Psoas muscle (tissue), 7 donors: ENCODE measurements at regions not wholly inside any gene's neighbourhood (a gene's known extent, or its start where the extent isn't known, plus 50 kb on each side); places are given as distances from the start of the nearest gene placed in this dataset.

Experiments used
- ATAC-seq, 4 donors: fragments of 200-7000 bp; cut with Tn5 transposase; one replicate each; pipeline ENCODE4 v1.9.1; 2020; ENCODE audit warnings: moderate library complexity in 3 of 4, mild to moderate bottlenecking in 2 of 4
- DNase-seq, 2 donors: peaks; one replicate each; pipeline ENCODE4 v3.0.0-alpha.2; 2020
- H3K27ac ChIP-seq: fragments of 200-600 bp; one replicate; pipeline ENCODE4 v1.8.0; 2022
- H3K27me3 ChIP-seq, 3 donors: fragments of 200-600 bp in 1 of 3; one replicate each; pipeline versions ENCODE4 v1.6.1 to v1.8.0; 2013 to 2022; ENCODE audit warnings: low read length in 2 of 3, mild to moderate bottlenecking in 2 of 3, moderate library complexity in 1 of 3; ENCODE audit not compliant: insufficient read depth in 3 of 3
- H3K36me3 ChIP-seq, 2 donors: fragments of 200-600 bp in 1 of 2; one replicate each; pipeline versions ENCODE4 v1.6.1 to v1.8.0; 2013 to 2022; ENCODE audit warnings: low read depth in 1 of 2, mild to moderate bottlenecking in 1 of 2, moderate library complexity in 1 of 2; ENCODE audit not compliant: insufficient read depth in 1 of 2
- H3K4me1 ChIP-seq: fragments of 200-600 bp; one replicate; pipeline ENCODE4 v1.8.0; 2022
- H3K4me3 ChIP-seq: fragments of 200-600 bp; one replicate; pipeline ENCODE4 v1.8.0; 2022; ENCODE audit warnings: mild to moderate bottlenecking
- H3K9me3 ChIP-seq: fragments of 200-600 bp; one replicate; pipeline ENCODE4 v1.8.0; 2022
- WGBS, 3 donors: extraction: QIAGEN DNeasy Blood & Tissue Kit; methylation state at CpG; one replicate each; pipeline versions ENCODE4 v1.1.6 to v1.1.7; 2013; 5-methylcytosine and 5-hydroxymethylcytosine counted together
- intact Hi-C, 2 donors: fragments of 100-400 bp; cut with DNase I; formaldehyde crosslinking; loops; one replicate each; pipeline versions ENCODE4 v1.11.0 to v1.14.2; 2022
- TF ChIP-seq, protein P1 (sequence below): fragments of 200-600 bp; IDR thresholded peaks from one replicate; pipeline ENCODE4 v1.8.0; 2022; ENCODE audit warnings: antibody characterized with exemption
- donor health status: healthy with polysubstance abuse.
- donor health status: DM: no; HTN: no; CAD: no; lungs with moderate emphysema.
- donor health status: Bipolar disorder and iron deficiency.
- donor health status: healthy.
- donor health status: DM: yes; HTN: yes; CAD: no.
- donor health status: DM: no; HTN: no; CAD: no.
- donor health status: DM: yes; HTN: yes; CAD: no.

DNA sequence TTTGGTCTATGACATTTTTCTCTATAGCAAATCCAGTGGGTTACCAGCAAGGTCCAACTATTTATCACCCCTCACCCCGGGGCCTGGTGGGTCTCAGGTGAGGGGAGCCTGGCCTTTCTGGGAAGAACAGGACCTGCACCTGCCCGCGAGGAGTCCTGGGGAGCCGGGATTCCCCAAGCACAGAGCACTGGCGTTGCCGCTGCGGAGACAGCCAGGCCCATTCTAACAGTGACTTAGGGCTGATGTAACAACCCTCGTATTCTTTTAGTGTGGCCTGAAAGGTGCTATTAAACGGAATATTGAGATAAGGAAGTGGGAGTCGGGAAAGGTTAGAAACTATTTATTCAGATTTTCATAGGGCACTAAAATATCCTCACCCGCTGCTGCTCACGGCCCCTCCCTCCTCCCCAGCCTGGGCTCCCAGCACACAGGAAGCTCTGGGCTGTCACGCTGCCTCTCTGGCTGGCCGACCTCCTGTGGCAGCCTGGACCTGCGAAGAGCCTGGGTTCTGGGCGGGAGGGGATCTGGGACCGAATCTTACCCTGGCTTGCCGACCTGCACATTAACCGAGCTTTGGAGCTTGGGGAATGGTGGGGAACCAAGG lies 141.2 kb downstream of the MIAT start:
- H3K4me1 ChIP-seq: no peaks in the 10 kb centered on the region
- 76 to 79% (median 78%) methylated on average over 19 of the region's 19 CpGs for WGBS, 3 donors
- ATAC-seq (no peak), DNase-seq (no peak)
- intact Hi-C loops: no loop called here
- TF ChIP-seq, protein P1, sequence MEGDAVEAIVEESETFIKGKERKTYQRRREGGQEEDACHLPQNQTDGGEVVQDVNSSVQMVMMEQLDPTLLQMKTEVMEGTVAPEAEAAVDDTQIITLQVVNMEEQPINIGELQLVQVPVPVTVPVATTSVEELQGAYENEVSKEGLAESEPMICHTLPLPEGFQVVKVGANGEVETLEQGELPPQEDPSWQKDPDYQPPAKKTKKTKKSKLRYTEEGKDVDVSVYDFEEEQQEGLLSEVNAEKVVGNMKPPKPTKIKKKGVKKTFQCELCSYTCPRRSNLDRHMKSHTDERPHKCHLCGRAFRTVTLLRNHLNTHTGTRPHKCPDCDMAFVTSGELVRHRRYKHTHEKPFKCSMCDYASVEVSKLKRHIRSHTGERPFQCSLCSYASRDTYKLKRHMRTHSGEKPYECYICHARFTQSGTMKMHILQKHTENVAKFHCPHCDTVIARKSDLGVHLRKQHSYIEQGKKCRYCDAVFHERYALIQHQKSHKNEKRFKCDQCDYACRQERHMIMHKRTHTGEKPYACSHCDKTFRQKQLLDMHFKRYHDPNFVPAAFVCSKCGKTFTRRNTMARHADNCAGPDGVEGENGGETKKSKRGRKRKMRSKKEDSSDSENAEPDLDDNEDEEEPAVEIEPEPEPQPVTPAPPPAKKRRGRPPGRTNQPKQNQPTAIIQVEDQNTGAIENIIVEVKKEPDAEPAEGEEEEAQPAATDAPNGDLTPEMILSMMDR: no peak
- no peaks in the 10 kb centered on the region for H3K36me3 ChIP-seq
- no peak overlapping the region for H3K27ac ChIP-seq
- no peaks in the 10 kb centered on the region for H3K9me3 ChIP-seq
- no peaks in the 10 kb centered on the region for H3K27me3 ChIP-seq
- no peak overlapping the region for H3K4me3 ChIP-seq

- WGBS, 3 donors: 49 to 65% (median 58%) methylated on average over 7 of the region's 7 CpGs
- Histone ChIP-seq H3K9me3 (no peaks in the 10 kb centered on the region), H3K4me1 (no peaks in the 10 kb centered on the region), H3K4me3 (no peak overlapping the region), H3K36me3 (no peaks in the 10 kb centered on the region), H3K27me3 (no peaks in the 10 kb centered on the region), H3K27ac (no peak overlapping the region)
- intact Hi-C loops: no loop called here
- no peak for DNase-seq
- TF ChIP-seq, protein P1: no peak
- ATAC-seq: no peak
These were observed 143.5 kb downstream of the MIAT start for GRCh38 chr22:26800858-26801257.

- WGBS, 3 donors: 93 to 96% (median 94%) methylated on average over 1 of the region's 1 CpG
- H3K27me3 ChIP-seq: no peaks in the 10 kb centered on the region
These were observed 144.1 kb downstream of the MIAT start for GRCh38 chr22:26801449-26801848.

GRCh38 chr22:26804315-26804714 lies 146.9 kb downstream of the MIAT start:
- intact Hi-C loops: no loop called here
- Histone ChIP-seq H3K27ac (no peak overlapping the region), H3K36me3 (no peaks in the 10 kb centered on the region), H3K4me1 (no peaks in the 10 kb centered on the region), H3K27me3 (no peaks in the 10 kb centered on the region), H3K9me3 (no peaks in the 10 kb centered on the region), H3K4me3 (no peak overlapping the region)
- no peak for DNase-seq
- 80 to 90% (median 85%) methylated on average over 4 of the region's 4 CpGs for WGBS, 3 donors
- ATAC-seq: no peak
- TF ChIP-seq, protein P1: no peak

More at GRCh38 chr22:26801449-26801848, 144.1 kb downstream of the MIAT start:
- DNase-seq (no peak), ATAC-seq (no peak)
- TF ChIP-seq, protein P1: no peak
- H3K9me3 ChIP-seq: no peaks in the 10 kb centered on the region
- no peaks in the 10 kb centered on the region for H3K4me1 ChIP-seq
- H3K36me3 ChIP-seq: no peaks in the 10 kb centered on the region
- no peak overlapping the region for H3K27ac ChIP-seq
- H3K4me3 ChIP-seq: no peak overlapping the region
- intact Hi-C loops: no loop called here
